ENCODE measurements at regions not wholly inside any gene's neighbourhood (a gene's known extent, or its start where the extent isn't known, plus 50 kb on each side); places are given as distances from the start of the nearest gene placed in this dataset.

- Histone ChIP-seq H3K4me1 (replicated peaks; ENCODE audit: insufficient read depth) (no peaks in the 10 kb centered on the region), H3K9me2 (ENCODE audit: insufficient read depth) (no peaks in the 10 kb centered on the region), H3K79me2 (ENCODE audit: low read depth) (no peaks in the 10 kb centered on the region), H3K4me3 (no peak overlapping the region), H3K36me3 (ENCODE audit: low read depth) (no peaks in the 10 kb centered on the region), H3F3A (ENCODE audit: insufficient read depth, low read depth) (no peaks in the 10 kb centered on the region), H3K27ac (no peak overlapping the region), H3K9me3 (ENCODE audit: insufficient read depth, low read depth) (no peaks in the 10 kb centered on the region), H3K4me2 (no peak overlapping the region), H4K20me1 (ENCODE audit: insufficient read depth) (no peaks in the 10 kb centered on the region), H3K27me3 (ENCODE audit: insufficient read depth, low read depth) (no peaks in the 10 kb centered on the region), H2AFZ (no peak overlapping the region)
- CTCF ChIA-PET, result no interaction called here
- TF ChIP-seq EZH2 (IDR thresholded peaks at IDR 0.05; ENCODE audit: low read depth) (no peak), CTCF (conservative IDR thresholded peaks at IDR 0.05) (no peak)
- BruUV-seq (replicated peaks), result no TSS peak
- DNase-seq, result no peak
- POLR2A ChIA-PET (ENCODE audit: unreplicated experiment), result no interaction called here
- intact Hi-C loops (cut with micrococcal nuclease; ENCODE audit: unreplicated experiment), result no loop called here
Measured at GRCh38 chr9:81259896-81260295, 429.5 kb downstream of the TLE1 start.

- Histone ChIP-seq H3K27me3 (ENCODE audit: insufficient read depth, low read depth) (no peaks in the 10 kb centered on the region), H3K4me1 (replicated peaks; ENCODE audit: insufficient read depth) (no peaks in the 10 kb centered on the region), H3K36me3 (ENCODE audit: low read depth) (no peaks in the 10 kb centered on the region), H3K9me3 (ENCODE audit: insufficient read depth, low read depth) (no peaks in the 10 kb centered on the region), H3K9me2 (ENCODE audit: insufficient read depth) (no peaks in the 10 kb centered on the region), H3K4me3 (no peak overlapping the region), H3K4me2 (no peak overlapping the region), H3K79me2 (ENCODE audit: low read depth) (no peaks in the 10 kb centered on the region), H2AFZ (no peak overlapping the region), H3F3A (ENCODE audit: insufficient read depth, low read depth) (no peaks in the 10 kb centered on the region), H3K27ac (no peak overlapping the region), H4K20me1 (ENCODE audit: insufficient read depth) (no peaks in the 10 kb centered on the region)
- ChIA-PET CTCF (no interaction called here), POLR2A (ENCODE audit: unreplicated experiment) (no interaction called here)
- TF ChIP-seq CTCF (conservative IDR thresholded peaks at IDR 0.05), result no peak
- TF ChIP-seq EZH2 (IDR thresholded peaks at IDR 0.05; ENCODE audit: low read depth), result no peak
- no TSS peak for BruUV-seq (replicated peaks)
- DNase-seq, result no peak
- intact Hi-C loops (cut with micrococcal nuclease; ENCODE audit: unreplicated experiment), result no loop called here
Measured at GRCh38 chr9:81256368-81256767, 433.0 kb downstream of the TLE1 start.

GRCh38 chr9:81250606-81251005 lies 438.7 kb downstream of the TLE1 start:
- TF ChIP-seq CTCF (conservative IDR thresholded peaks at IDR 0.05) (no peak), EZH2 (IDR thresholded peaks at IDR 0.05; ENCODE audit: low read depth) (no peak)

More at GRCh38 chr9:81250606-81251005, 438.7 kb downstream of the TLE1 start:
- Histone ChIP-seq H3K9me3 (ENCODE audit: insufficient read depth, low read depth) (peaks cover 3% of the 10 kb centered on the region; the same call in 1 of the 2 replicates), H3K27me3 (ENCODE audit: insufficient read depth, low read depth) (no peaks in the 10 kb centered on the region), H4K20me1 (ENCODE audit: insufficient read depth) (no peaks in the 10 kb centered on the region), H3K4me2 (no peak overlapping the region), H3K4me3 (no peak overlapping the region), H3K79me2 (ENCODE audit: low read depth) (no peaks in the 10 kb centered on the region), H3K36me3 (ENCODE audit: low read depth) (no peaks in the 10 kb centered on the region), H3K27ac (no peak overlapping the region), H2AFZ (no peak overlapping the region), H3K9me2 (ENCODE audit: insufficient read depth) (no peaks in the 10 kb centered on the region; the same call in 1 of the 2 replicates), H3F3A (ENCODE audit: insufficient read depth, low read depth) (no peaks in the 10 kb centered on the region), H3K4me1 (replicated peaks; ENCODE audit: insufficient read depth) (no peaks in the 10 kb centered on the region)
- ChIA-PET CTCF (no interaction called here), POLR2A (ENCODE audit: unreplicated experiment) (no interaction called here)
- BruUV-seq (replicated peaks), result no TSS peak
- DNase-seq, result no peak
- intact Hi-C loops (cut with micrococcal nuclease; ENCODE audit: unreplicated experiment), result no loop called here
